ENCODE measurements at regions not wholly inside any gene's neighbourhood (a gene's known extent, or its start where the extent isn't known, plus 50 kb on each side); places are given as distances from the start of the nearest gene placed in this dataset.

- Mint-ChIP-seq H3K27ac (no peak overlapping the region), H3K4me3 (no peak overlapping the region), H3K4me1 (peaks cover 3% of the 10 kb centered on the region), H3K27me3 (no peaks in the 10 kb centered on the region), H3K36me3 (no peaks in the 10 kb centered on the region), H3K9me3 (no peaks in the 10 kb centered on the region)
- POLR2A ChIA-PET, result no interaction called here
- DNase-seq, result no peak
- no peak for ATAC-seq (ENCODE audit: low read depth)
Observed at GRCh38 chr14:23828616-23829015, 125.0 kb upstream of the DHRS4 start.

GRCh38 chr14:23829736-23830471 is 123.7 kb upstream of the DHRS4 start:
- POLR2A ChIA-PET, result no interaction called here
- no peaks in the 10 kb centered on the region for H3K9me3 Mint-ChIP-seq
- no peak for ATAC-seq (ENCODE audit: low read depth)
- DNase-seq, result no peak
- H3K27me3 Mint-ChIP-seq, result no peaks in the 10 kb centered on the region
- H3K4me3 Mint-ChIP-seq, result no peak overlapping the region
- H3K27ac Mint-ChIP-seq, result no peak overlapping the region
- H3K36me3 Mint-ChIP-seq, result no peaks in the 10 kb centered on the region
- peaks cover 3% of the 10 kb centered on the region for H3K4me1 Mint-ChIP-seq

DNA sequence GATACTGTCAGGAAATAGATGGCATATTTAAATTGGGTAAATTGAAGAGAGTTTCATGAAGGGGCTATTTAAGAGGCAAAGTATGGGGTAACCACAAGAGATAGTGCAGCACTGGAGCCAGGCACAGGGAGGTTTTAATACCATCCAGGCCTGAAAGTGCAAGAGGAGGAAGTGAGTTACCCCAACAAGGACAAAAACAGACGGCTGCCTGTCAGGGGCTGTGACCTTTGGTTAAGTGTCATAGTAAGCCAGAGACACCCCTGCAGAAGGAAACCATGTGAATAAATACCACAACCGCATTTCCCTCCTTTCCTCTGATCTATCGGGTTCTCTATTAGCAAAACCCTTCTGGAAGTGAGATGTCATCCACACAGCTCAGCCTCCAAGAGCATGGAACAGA is 122.0 kb upstream of the DHRS4 start:
- DNase-seq (no peak), ATAC-seq (ENCODE audit: low read depth) (peak; percentile 89)
- no peak overlapping the region for H3K4me3 Mint-ChIP-seq
- H3K27me3 Mint-ChIP-seq, result no peaks in the 10 kb centered on the region
- POLR2A ChIA-PET, result no interaction called here
- no peaks in the 10 kb centered on the region for H3K9me3 Mint-ChIP-seq
- H3K36me3 Mint-ChIP-seq, result no peaks in the 10 kb centered on the region
- H3K27ac Mint-ChIP-seq, result no peak overlapping the region
- H3K4me1 Mint-ChIP-seq, result peaks cover 2% of the 10 kb centered on the region

DNA sequence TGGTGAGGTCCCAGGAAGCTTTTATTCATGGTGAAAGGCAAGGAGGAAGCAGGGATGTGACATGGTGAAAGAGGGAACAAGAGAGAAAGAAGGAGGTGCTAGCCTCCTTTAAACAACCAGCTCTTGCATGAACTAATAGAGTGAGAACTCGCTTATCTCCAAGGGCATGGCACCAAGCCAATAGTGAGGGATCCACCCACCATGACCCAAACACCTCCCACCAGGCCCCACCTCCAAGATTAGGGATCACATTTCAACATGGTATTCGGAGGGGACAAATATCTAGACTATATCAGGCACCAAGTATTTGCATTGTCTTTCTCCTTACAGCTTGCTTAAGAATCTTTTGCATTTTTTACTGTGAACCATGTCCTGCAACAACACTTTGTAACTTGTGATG is 91.9 kb upstream of the DHRS4 start:
- H3K4me3 Mint-ChIP-seq, result no peak overlapping the region
- no peaks in the 10 kb centered on the region for H3K36me3 Mint-ChIP-seq
- no peaks in the 10 kb centered on the region for H3K9me3 Mint-ChIP-seq
- DNase-seq, result no peak
- no peaks in the 10 kb centered on the region for H3K4me1 Mint-ChIP-seq
- POLR2A ChIA-PET, result no interaction called here
- peaks cover 17% of the 10 kb centered on the region for H3K27me3 Mint-ChIP-seq
- H3K27ac Mint-ChIP-seq, result no peak overlapping the region
- no peak for ATAC-seq (ENCODE audit: low read depth)

DNA sequence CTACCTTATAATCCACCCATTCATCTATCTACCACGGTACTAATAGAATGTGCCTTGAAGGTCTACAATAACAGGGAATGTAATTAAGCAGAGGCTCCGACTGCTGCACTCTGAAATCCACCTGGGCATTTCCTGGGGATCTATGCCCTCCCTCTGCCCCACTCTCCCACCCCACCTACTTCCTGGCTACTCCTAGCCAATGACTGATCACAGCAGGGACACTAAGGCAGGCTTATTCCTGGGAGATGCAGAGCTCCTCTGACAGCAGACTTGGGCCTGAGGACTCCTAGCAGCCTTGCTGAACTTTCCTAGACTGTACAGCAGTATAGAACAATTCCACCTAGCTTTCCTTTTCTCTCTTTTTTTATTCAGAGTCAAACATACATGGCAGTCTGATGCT is 91.1 kb upstream of the DHRS4 start:
- Mint-ChIP-seq H3K27ac (no peak overlapping the region), H3K36me3 (no peaks in the 10 kb centered on the region), H3K27me3 (peaks cover 17% of the 10 kb centered on the region), H3K4me3 (no peak overlapping the region), H3K4me1 (no peaks in the 10 kb centered on the region), H3K9me3 (no peaks in the 10 kb centered on the region)
- no peak for ATAC-seq (ENCODE audit: low read depth)
- no peak for DNase-seq
- POLR2A ChIA-PET, result no interaction called here

- Mint-ChIP-seq H3K27ac (no peak overlapping the region), H3K4me1 (no peaks in the 10 kb centered on the region), H3K36me3 (no peaks in the 10 kb centered on the region), H3K27me3 (peaks cover 12% of the 10 kb centered on the region), H3K4me3 (no peak overlapping the region), H3K9me3 (no peaks in the 10 kb centered on the region)
- POLR2A ChIA-PET, result no interaction called here
- no peak for DNase-seq
- no peak for ATAC-seq (ENCODE audit: low read depth)
Observed at GRCh38 chr14:23863836-23864235, 89.7 kb upstream of the DHRS4 start.

- Mint-ChIP-seq H3K4me3 (no peak overlapping the region), H3K4me1 (no peaks in the 10 kb centered on the region), H3K36me3 (no peaks in the 10 kb centered on the region), H3K9me3 (no peaks in the 10 kb centered on the region), H3K27me3 (peaks cover 9% of the 10 kb centered on the region), H3K27ac (no peak overlapping the region)
- DNase-seq, result no peak
- POLR2A ChIA-PET, result no interaction called here
- ATAC-seq (ENCODE audit: low read depth), result no peak
Observed at GRCh38 chr14:23864259-23864658, 89.3 kb upstream of the DHRS4 start.

DNA sequence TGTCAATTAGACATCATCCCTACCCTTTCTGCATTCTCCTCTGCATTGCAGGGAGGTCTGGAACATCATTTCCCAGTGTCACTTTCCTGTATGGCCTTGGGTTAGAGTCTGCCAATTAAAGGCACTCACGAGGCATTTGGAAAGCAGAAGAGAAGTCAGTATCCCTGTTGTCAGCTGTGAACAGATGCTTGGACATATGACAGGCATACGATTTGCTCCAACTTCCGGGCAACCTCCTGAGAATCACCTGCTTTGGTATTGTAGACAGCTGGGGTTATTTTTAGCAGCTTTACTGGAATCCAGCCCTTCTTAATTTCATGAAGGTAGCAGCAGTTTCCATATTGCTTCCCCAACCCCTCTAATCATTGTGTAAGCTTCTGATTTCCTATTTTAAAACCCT is 88.7 kb upstream of the DHRS4 start:
- ATAC-seq (ENCODE audit: low read depth) (no peak), DNase-seq (no peak)
- POLR2A ChIA-PET, result no interaction called here
- no peak overlapping the region for H3K4me3 Mint-ChIP-seq
- peaks cover 11% of the 10 kb centered on the region for H3K27me3 Mint-ChIP-seq
- no peaks in the 10 kb centered on the region for H3K9me3 Mint-ChIP-seq
- no peaks in the 10 kb centered on the region for H3K36me3 Mint-ChIP-seq
- no peak overlapping the region for H3K27ac Mint-ChIP-seq
- H3K4me1 Mint-ChIP-seq, result no peaks in the 10 kb centered on the region

GRCh38 chr14:23865502-23865901 is 88.1 kb upstream of the DHRS4 start:
- Mint-ChIP-seq H3K36me3 (no peaks in the 10 kb centered on the region), H3K27ac (no peak overlapping the region), H3K9me3 (no peaks in the 10 kb centered on the region), H3K4me3 (no peak overlapping the region), H3K27me3 (peaks cover 12% of the 10 kb centered on the region), H3K4me1 (no peaks in the 10 kb centered on the region)
- POLR2A ChIA-PET, result no interaction called here
- no peak for DNase-seq
- no peak for ATAC-seq (ENCODE audit: low read depth)

DNA sequence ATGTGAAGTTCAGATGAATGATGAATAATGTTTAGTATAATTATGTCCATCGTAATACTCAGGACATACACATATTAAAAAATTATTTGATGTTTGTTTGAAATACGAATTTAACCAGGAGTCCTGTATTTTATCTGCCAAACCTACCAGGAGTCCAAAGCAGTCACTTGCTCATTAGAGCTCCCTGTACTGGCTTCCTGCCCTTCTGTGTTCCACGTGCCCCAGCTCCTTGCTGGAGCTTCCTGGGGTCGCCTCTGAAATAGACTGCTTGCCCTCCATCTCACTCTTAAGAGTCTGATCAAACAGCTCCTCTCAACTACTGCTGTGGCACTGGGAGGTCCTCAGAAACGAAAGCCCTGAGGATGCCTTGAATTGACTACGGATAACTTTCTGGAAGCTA is 87.3 kb upstream of the DHRS4 start:
- DNase-seq (no peak), ATAC-seq (ENCODE audit: low read depth) (no peak)
- POLR2A ChIA-PET, result no interaction called here
- H3K27ac Mint-ChIP-seq, result no peak overlapping the region
- no peaks in the 10 kb centered on the region for H3K36me3 Mint-ChIP-seq
- H3K4me3 Mint-ChIP-seq, result no peak overlapping the region
- no peaks in the 10 kb centered on the region for H3K4me1 Mint-ChIP-seq
- H3K27me3 Mint-ChIP-seq, result peaks cover 14% of the 10 kb centered on the region
- no peaks in the 10 kb centered on the region for H3K9me3 Mint-ChIP-seq

DNA sequence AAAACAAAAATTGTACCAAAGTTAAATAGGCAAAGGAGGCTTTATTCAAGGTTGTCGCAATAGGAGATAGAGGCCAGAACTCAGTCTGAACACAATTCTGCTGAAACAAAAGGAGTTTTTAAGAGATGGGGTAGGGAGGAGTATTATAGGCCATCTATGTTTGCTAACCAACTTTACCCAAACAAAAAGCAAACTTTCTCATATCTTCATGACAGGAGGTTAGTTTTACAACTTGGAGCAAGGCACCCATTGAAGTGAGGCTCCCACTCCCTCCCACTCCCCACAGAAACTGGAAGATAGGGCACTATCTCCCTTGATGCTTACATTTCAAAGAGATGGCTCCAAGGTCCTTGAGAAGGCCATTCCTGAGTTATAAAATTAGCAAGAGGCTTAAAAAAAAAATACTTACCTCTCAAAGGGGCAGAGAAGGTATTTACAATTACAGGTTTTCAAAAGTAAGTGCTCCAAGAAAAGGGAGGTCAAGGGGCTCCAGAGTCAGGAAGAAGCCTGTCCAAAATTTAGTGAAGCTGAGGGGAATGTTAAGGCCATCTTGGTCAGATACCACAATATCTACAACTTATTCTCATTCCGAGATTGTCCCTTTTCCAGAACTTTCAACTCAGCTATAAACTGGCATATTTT is 84.4 kb upstream of the DHRS4 start:
- no peaks in the 10 kb centered on the region for H3K9me3 Mint-ChIP-seq
- no peak overlapping the region for H3K4me3 Mint-ChIP-seq
- ATAC-seq (ENCODE audit: low read depth) (no peak), DNase-seq (no peak)
- no peaks in the 10 kb centered on the region for H3K4me1 Mint-ChIP-seq
- H3K27ac Mint-ChIP-seq, result no peak overlapping the region
- POLR2A ChIA-PET, result no interaction called here
- H3K27me3 Mint-ChIP-seq, result peaks cover 14% of the 10 kb centered on the region
- no peaks in the 10 kb centered on the region for H3K36me3 Mint-ChIP-seq

- H3K27ac Mint-ChIP-seq, result no peak overlapping the region
- H3K4me3 Mint-ChIP-seq, result no peak overlapping the region
- DNase-seq (no peak), ATAC-seq (ENCODE audit: low read depth) (no peak)
- no peaks in the 10 kb centered on the region for H3K4me1 Mint-ChIP-seq
- peaks cover 1% of the 10 kb centered on the region for H3K9me3 Mint-ChIP-seq
- POLR2A ChIA-PET, result no interaction called here
- no peaks in the 10 kb centered on the region for H3K36me3 Mint-ChIP-seq
- H3K27me3 Mint-ChIP-seq, result peaks cover 17% of the 10 kb centered on the region
Observed at GRCh38 chr14:23876160-23876750, 77.3 kb upstream of the DHRS4 start.

DNA sequence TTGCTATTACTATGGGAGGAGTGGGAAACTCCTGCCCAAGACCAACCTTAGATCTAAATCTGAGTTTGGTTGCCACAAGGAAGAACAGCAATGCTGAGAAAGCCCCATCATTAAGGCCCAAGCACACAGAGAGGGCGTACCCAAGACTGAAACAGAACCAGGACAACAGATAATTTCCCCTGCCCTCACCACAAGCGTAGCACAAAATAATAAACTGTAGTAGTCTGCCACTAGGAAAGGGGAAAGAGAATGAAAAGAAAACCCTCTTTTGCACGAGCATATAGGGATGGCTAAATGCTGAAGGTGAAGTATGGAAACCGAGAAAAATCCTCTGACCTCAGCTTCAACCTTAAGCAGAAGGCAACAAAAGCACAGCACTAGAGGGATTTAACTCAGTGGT is 76.5 kb upstream of the DHRS4 start:
- DNase-seq (no peak), ATAC-seq (ENCODE audit: low read depth) (no peak)
- H3K36me3 Mint-ChIP-seq, result no peaks in the 10 kb centered on the region
- no peak overlapping the region for H3K4me3 Mint-ChIP-seq
- POLR2A ChIA-PET, result no interaction called here
- H3K9me3 Mint-ChIP-seq, result peaks cover 1% of the 10 kb centered on the region
- H3K27ac Mint-ChIP-seq, result no peak overlapping the region
- no peaks in the 10 kb centered on the region for H3K4me1 Mint-ChIP-seq
- H3K27me3 Mint-ChIP-seq, result peaks cover 17% of the 10 kb centered on the region

- H3K9me3 Mint-ChIP-seq, result peaks cover 1% of the 10 kb centered on the region
- POLR2A ChIA-PET, result no interaction called here
- DNase-seq (no peak), ATAC-seq (ENCODE audit: low read depth) (no peak)
- no peak overlapping the region for H3K27ac Mint-ChIP-seq
- no peak overlapping the region for H3K4me3 Mint-ChIP-seq
- no peaks in the 10 kb centered on the region for H3K36me3 Mint-ChIP-seq
- no peaks in the 10 kb centered on the region for H3K4me1 Mint-ChIP-seq
- peaks cover 17% of the 10 kb centered on the region for H3K27me3 Mint-ChIP-seq
Observed at GRCh38 chr14:23877538-23878180, 75.9 kb upstream of the DHRS4 start.

Data from activated naive CD8-positive, alpha-beta T cell treated with anti-CD3 and anti-CD28 coated beads, Interleukin-2, amount 10 ng/mL, durations not matched to agents 7 days and 5 days (primary cell).